ENCODE measurements at regions not wholly inside any gene's neighbourhood (a gene's known extent, or its start where the extent isn't known, plus 50 kb on each side); places are given as distances from the start of the nearest gene placed in this dataset.

DNA sequence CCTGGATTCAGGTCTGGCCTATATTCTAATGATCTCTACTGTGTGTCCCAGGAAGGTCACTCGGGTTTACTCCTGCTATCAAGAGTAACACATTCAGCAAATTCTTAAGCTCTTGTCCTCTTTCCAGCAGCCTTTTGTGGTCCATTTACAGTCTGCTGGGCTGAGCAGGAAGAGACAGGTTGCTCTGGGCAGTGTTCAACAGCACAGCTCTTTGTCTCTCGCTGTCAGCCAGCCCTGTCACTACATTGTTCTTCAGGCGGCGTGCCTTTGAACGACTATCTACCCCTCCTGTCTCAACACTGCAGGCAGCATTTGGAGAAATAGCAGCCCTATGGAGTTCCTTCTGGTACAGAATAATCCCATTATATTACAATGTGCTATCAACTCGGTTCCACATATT, 192.2 kb upstream of the TBX20 start:
- Mint-ChIP-seq H3K27ac (no peak overlapping the region), H3K27me3 (ENCODE audit: low read depth) (peaks cover 39% of the 10 kb centered on the region), H3K36me3 (ENCODE audit: insufficient read depth in 2 of 2) (no peaks in the 10 kb centered on the region), H3K9me3 (no peaks in the 10 kb centered on the region), H3K4me1 (ENCODE audit: low read depth) (no peaks in the 10 kb centered on the region), H3K4me3 (no peak overlapping the region)
- DNase-seq (no peak), ATAC-seq (replicated peaks in 1 of 2) (no peak)

- no peak for ATAC-seq (replicated peaks in 1 of 2)
- no peak for DNase-seq
- Mint-ChIP-seq H3K36me3 (ENCODE audit: insufficient read depth in 2 of 2) (no peaks in the 10 kb centered on the region), H3K4me3 (no peak overlapping the region), H3K27me3 (ENCODE audit: low read depth) (peaks cover 10% of the 10 kb centered on the region), H3K4me1 (ENCODE audit: low read depth) (no peaks in the 10 kb centered on the region), H3K27ac (no peak overlapping the region), H3K9me3 (no peaks in the 10 kb centered on the region)
Measured at GRCh38 chr7:35437619-35438275, 183.8 kb upstream of the TBX20 start.

GRCh38 chr7:35436452-35436851, 182.6 kb upstream of the TBX20 start:
- Mint-ChIP-seq H3K4me3 (no peak overlapping the region), H3K27me3 (ENCODE audit: low read depth) (peaks cover 6% of the 10 kb centered on the region), H3K4me1 (ENCODE audit: low read depth) (no peaks in the 10 kb centered on the region), H3K9me3 (peaks cover 1 to 2% of the 10 kb centered on the region in 2 donors), H3K36me3 (ENCODE audit: insufficient read depth in 2 of 2) (peaks cover 0 to 1% of the 10 kb centered on the region in 2 donors), H3K27ac (no peak overlapping the region)
- ATAC-seq (replicated peaks in 1 of 2) (no peak), DNase-seq (no peak)

GRCh38 chr7:35430547-35431153, 176.8 kb upstream of the TBX20 start:
- peaks cover 6% of the 10 kb centered on the region for H3K27me3 Mint-ChIP-seq (ENCODE audit: low read depth)
- H3K4me1 Mint-ChIP-seq (ENCODE audit: low read depth) = no peaks in the 10 kb centered on the region
- no peak for ATAC-seq (replicated peaks in 1 of 2)
- no peak overlapping the region for H3K4me3 Mint-ChIP-seq
- DNase-seq = peak; percentile 8 to 18
- H3K36me3 Mint-ChIP-seq (ENCODE audit: insufficient read depth in 2 of 2) = peaks cover 0 to 4% of the 10 kb centered on the region in 2 donors
- peak overlapping the region; percentile 14 for H3K27ac Mint-ChIP-seq
- peaks cover 1 to 5% of the 10 kb centered on the region in 2 donors for H3K9me3 Mint-ChIP-seq

- H3K4me3 Mint-ChIP-seq = no peak overlapping the region
- H3K4me1 Mint-ChIP-seq (ENCODE audit: low read depth) = no peaks in the 10 kb centered on the region
- H3K27me3 Mint-ChIP-seq (ENCODE audit: low read depth) = peaks cover 19% of the 10 kb centered on the region
- DNase-seq = peak; percentile 57
- no peaks in the 10 kb centered on the region for H3K9me3 Mint-ChIP-seq
- H3K27ac Mint-ChIP-seq = no peak overlapping the region
- ATAC-seq (replicated peaks in 1 of 2) = peak; percentile 69 to 78
- H3K36me3 Mint-ChIP-seq (ENCODE audit: insufficient read depth in 2 of 2) = no peaks in the 10 kb centered on the region
Measured at GRCh38 chr7:35424869-35425495, 171.1 kb upstream of the TBX20 start.

- no peaks in the 10 kb centered on the region for H3K4me1 Mint-ChIP-seq (ENCODE audit: low read depth)
- no peak overlapping the region for H3K27ac Mint-ChIP-seq
- H3K27me3 Mint-ChIP-seq (ENCODE audit: low read depth) = peaks cover 22% of the 10 kb centered on the region
- no peaks in the 10 kb centered on the region for H3K36me3 Mint-ChIP-seq (ENCODE audit: insufficient read depth in 2 of 2)
- no peak overlapping the region for H3K4me3 Mint-ChIP-seq
- DNase-seq (no peak), ATAC-seq (replicated peaks in 1 of 2) (no peak)
- no peaks in the 10 kb centered on the region for H3K9me3 Mint-ChIP-seq
Measured at GRCh38 chr7:35424440-35424839, 170.5 kb upstream of the TBX20 start.

DNA sequence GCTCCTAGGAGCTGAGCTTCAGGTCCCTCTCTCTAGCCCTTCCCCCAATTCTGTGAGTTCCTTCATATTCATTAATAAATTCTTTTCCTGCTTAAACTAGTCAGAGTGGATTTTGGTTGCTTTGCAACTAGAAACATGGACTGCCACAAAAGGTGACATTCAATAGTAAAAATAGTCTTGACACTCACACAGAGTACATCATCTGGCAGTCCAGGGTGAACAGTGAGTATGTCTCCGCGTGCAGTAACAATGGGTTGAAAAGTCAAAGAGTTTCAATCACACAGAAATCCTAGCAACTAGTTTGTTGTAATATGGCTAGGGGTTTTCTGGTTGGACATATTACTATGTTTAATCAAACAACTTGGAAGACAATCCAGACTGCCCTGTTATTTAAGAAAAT, 168.8 kb upstream of the TBX20 start:
- H3K27me3 Mint-ChIP-seq (ENCODE audit: low read depth) = peaks cover 22% of the 10 kb centered on the region

DNA sequence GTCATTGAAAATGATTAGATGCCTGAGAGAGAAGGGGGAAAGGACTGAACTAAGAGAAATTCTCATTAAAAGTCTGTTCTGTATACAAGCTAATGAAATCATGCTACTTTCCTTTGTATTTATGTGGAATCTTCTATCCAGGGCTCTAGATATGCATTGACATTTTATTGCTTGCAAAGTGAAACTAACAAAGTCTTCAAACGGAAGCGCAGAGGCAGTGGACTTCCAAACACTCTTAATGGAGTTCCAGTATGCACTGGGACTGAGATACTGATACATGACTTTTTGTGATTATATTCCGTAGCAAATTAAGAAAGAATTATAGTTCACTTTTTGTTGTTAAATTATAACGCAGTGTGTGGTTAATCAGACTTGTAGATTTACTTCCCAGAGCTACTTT, 166.8 kb upstream of the TBX20 start:
- no peaks in the 10 kb centered on the region for H3K36me3 Mint-ChIP-seq (ENCODE audit: insufficient read depth in 2 of 2)
- peaks cover 22% of the 10 kb centered on the region for H3K27me3 Mint-ChIP-seq (ENCODE audit: low read depth)
- no peak overlapping the region for H3K27ac Mint-ChIP-seq
- DNase-seq = no peak
- no peak overlapping the region for H3K4me3 Mint-ChIP-seq
- no peaks in the 10 kb centered on the region for H3K4me1 Mint-ChIP-seq (ENCODE audit: low read depth)
- ATAC-seq (replicated peaks in 1 of 2) = no peak
- no peaks in the 10 kb centered on the region for H3K9me3 Mint-ChIP-seq

More for the DNA sequence above, 168.8 kb upstream of the TBX20 start:
- Mint-ChIP-seq H3K4me3 (no peak overlapping the region), H3K9me3 (no peaks in the 10 kb centered on the region), H3K4me1 (ENCODE audit: low read depth) (no peaks in the 10 kb centered on the region), H3K27ac (no peak overlapping the region), H3K36me3 (ENCODE audit: insufficient read depth in 2 of 2) (no peaks in the 10 kb centered on the region)
- DNase-seq = no peak
- no peak for ATAC-seq (replicated peaks in 1 of 2)

DNA sequence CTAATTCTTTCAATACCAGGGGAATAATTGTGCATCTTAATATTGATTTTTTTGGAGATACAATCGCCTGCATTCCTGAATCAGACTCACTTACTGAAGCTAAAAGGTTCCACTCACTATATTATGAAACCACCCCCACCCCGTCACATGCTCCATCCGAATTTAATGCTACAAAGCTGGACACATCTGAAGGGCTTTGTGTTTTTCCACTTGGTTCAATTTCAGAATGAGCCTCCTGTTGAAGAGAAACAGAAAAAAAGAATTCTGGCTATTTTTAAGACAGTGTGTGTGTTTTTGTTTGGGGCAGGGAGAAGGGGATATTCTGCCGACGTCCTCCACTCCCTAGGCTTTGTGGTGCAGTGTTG, 165.5 kb upstream of the TBX20 start:
- H3K36me3 Mint-ChIP-seq (ENCODE audit: insufficient read depth in 2 of 2) = no peaks in the 10 kb centered on the region
- H3K9me3 Mint-ChIP-seq = no peaks in the 10 kb centered on the region
- H3K4me3 Mint-ChIP-seq = no peak overlapping the region
- no peak overlapping the region for H3K27ac Mint-ChIP-seq
- DNase-seq (no peak), ATAC-seq (replicated peaks in 1 of 2) (no peak)
- peaks cover 21% of the 10 kb centered on the region for H3K27me3 Mint-ChIP-seq (ENCODE audit: low read depth)
- no peaks in the 10 kb centered on the region for H3K4me1 Mint-ChIP-seq (ENCODE audit: low read depth)

GRCh38 chr7:35418716-35419390, 165.0 kb upstream of the TBX20 start:
- no peak overlapping the region for H3K27ac Mint-ChIP-seq
- peaks cover 16% of the 10 kb centered on the region for H3K27me3 Mint-ChIP-seq (ENCODE audit: low read depth)
- ATAC-seq (replicated peaks in 1 of 2) (no peak), DNase-seq (no peak)
- no peaks in the 10 kb centered on the region for H3K9me3 Mint-ChIP-seq
- H3K4me1 Mint-ChIP-seq (ENCODE audit: low read depth) = no peaks in the 10 kb centered on the region
- H3K4me3 Mint-ChIP-seq = no peak overlapping the region
- H3K36me3 Mint-ChIP-seq (ENCODE audit: insufficient read depth in 2 of 2) = no peaks in the 10 kb centered on the region

- no peak for DNase-seq
- H3K36me3 Mint-ChIP-seq (ENCODE audit: insufficient read depth in 2 of 2) = no peaks in the 10 kb centered on the region
- H3K27me3 Mint-ChIP-seq (ENCODE audit: low read depth) = peaks cover 17% of the 10 kb centered on the region
- ATAC-seq (replicated peaks in 1 of 2) = no peak
- no peaks in the 10 kb centered on the region for H3K9me3 Mint-ChIP-seq
- no peak overlapping the region for H3K27ac Mint-ChIP-seq
- H3K4me3 Mint-ChIP-seq = no peak overlapping the region
- H3K4me1 Mint-ChIP-seq (ENCODE audit: low read depth) = no peaks in the 10 kb centered on the region
Measured at GRCh38 chr7:35416568-35416967, 162.7 kb upstream of the TBX20 start.

GRCh38 chr7:35415411-35415822, 161.5 kb upstream of the TBX20 start:
- DNase-seq = no peak
- no peak overlapping the region for H3K4me3 Mint-ChIP-seq
- H3K9me3 Mint-ChIP-seq = no peaks in the 10 kb centered on the region
- no peaks in the 10 kb centered on the region for H3K4me1 Mint-ChIP-seq (ENCODE audit: low read depth)
- H3K27me3 Mint-ChIP-seq (ENCODE audit: low read depth) = peaks cover 16% of the 10 kb centered on the region
- no peaks in the 10 kb centered on the region for H3K36me3 Mint-ChIP-seq (ENCODE audit: insufficient read depth in 2 of 2)
- H3K27ac Mint-ChIP-seq = no peak overlapping the region
- no peak for ATAC-seq (replicated peaks in 1 of 2)

- Mint-ChIP-seq H3K36me3 (ENCODE audit: insufficient read depth in 2 of 2) (no peaks in the 10 kb centered on the region), H3K4me3 (no peak overlapping the region), H3K4me1 (ENCODE audit: low read depth) (no peaks in the 10 kb centered on the region)
Measured at GRCh38 chr7:35411331-35411730, 157.4 kb upstream of the TBX20 start.

More at GRCh38 chr7:35411331-35411730, 157.4 kb upstream of the TBX20 start:
- peaks cover 13% of the 10 kb centered on the region for H3K27me3 Mint-ChIP-seq (ENCODE audit: low read depth)
- H3K9me3 Mint-ChIP-seq = no peaks in the 10 kb centered on the region
- no peak overlapping the region for H3K27ac Mint-ChIP-seq
- DNase-seq (no peak), ATAC-seq (replicated peaks in 1 of 2) (no peak)
